ENCODE measurements at regions not wholly inside any gene's neighbourhood (a gene's known extent, or its start where the extent isn't known, plus 50 kb on each side); places are given as distances from the start of the nearest gene placed in this dataset.
"Not testable (repeated sequence)": the region's sequence is repeated elsewhere in the genome, so short reads cannot be mapped to it uniquely, and the experiment has no call there.

DNA sequence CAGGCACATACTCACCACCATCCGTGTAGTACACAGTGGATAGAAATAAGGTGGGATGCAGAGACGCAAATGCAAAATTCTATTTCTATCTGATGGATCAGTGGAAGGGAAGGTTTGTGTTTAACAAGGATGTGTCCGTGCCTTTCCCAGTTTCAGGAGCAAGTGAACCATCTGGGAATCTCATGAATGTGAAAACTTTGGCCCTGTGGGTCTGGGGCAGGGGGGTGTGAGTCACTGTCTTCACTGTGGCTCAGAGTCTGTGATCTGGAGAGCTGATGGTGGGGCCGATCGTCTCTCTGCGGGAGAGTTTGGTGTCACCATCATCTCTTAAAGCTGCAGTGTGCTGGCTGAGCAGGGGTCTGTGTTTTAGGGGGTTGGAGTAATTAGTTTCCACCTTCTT is 179.3 kb upstream of the STS start:
- Histone ChIP-seq H3K9ac (ENCODE audit: low read length) (no peak overlapping the region), H3K9me3 (ENCODE audit: low read length) (no peaks in the 10 kb centered on the region), H3K4me2 (ENCODE audit: low read depth, low read length, poor library complexity, severe bottlenecking) (no peak overlapping the region), H4K20me1 (ENCODE audit: insufficient read depth, low read depth, low read length) (no peaks in the 10 kb centered on the region), H3K36me3 (ENCODE audit: insufficient read depth, low read length) (no peaks in the 10 kb centered on the region), H3K4me1 (ENCODE audit: low read length) (no peaks in the 10 kb centered on the region), H3K4me3 (ENCODE audit: low read length) (no peak overlapping the region), H3K27ac (ENCODE audit: low read length) (no peak overlapping the region), H3K9me2 (replicated peaks; ENCODE audit: insufficient read depth, low read length) (no peaks in the 10 kb centered on the region), H3K27me3 (ENCODE audit: low read length) (no peaks in the 10 kb centered on the region), H3K79me2 (ENCODE audit: low read length) (no peaks in the 10 kb centered on the region), H2AFZ (ENCODE audit: low read length) (no peak overlapping the region)
- DNase-seq: no peak

DNA sequence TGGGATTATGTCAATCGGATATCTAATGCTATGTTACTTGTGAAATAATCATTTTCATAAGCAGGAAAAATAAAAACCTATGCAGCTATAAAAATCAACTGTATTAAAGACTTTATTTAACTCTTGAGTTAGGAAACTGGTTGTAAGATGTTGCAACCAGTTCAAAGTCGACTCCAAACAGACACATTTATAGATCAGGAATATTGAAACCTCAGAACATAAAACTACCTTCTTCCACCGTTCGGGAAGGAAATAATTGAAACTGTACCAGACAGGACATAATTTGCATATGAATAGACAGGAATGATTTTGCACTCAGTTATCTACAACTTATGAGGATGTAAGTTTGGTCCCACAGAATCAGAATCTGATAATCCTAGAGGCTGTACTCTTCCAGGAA is 181.8 kb upstream of the STS start:
- H3K79me2 ChIP-seq (ENCODE audit: low read length): no peaks in the 10 kb centered on the region
- H3K27me3 ChIP-seq (ENCODE audit: low read length): no peaks in the 10 kb centered on the region
- no peaks in the 10 kb centered on the region for H3K9me2 ChIP-seq (replicated peaks; ENCODE audit: insufficient read depth, low read length)
- H3K27ac ChIP-seq (ENCODE audit: low read length): no peak overlapping the region
- no peaks in the 10 kb centered on the region for H4K20me1 ChIP-seq (ENCODE audit: insufficient read depth, low read depth, low read length)
- no peaks in the 10 kb centered on the region for H3K4me1 ChIP-seq (ENCODE audit: low read length)
- no peaks in the 10 kb centered on the region for H3K36me3 ChIP-seq (ENCODE audit: insufficient read depth, low read length)
- no peak for DNase-seq
- H2AFZ ChIP-seq (ENCODE audit: low read length): no peak overlapping the region
- H3K4me2 ChIP-seq (ENCODE audit: low read depth, low read length, poor library complexity, severe bottlenecking): no peak overlapping the region
- H3K9ac ChIP-seq (ENCODE audit: low read length): no peak overlapping the region
- H3K9me3 ChIP-seq (ENCODE audit: low read length): no peaks in the 10 kb centered on the region
- H3K4me3 ChIP-seq (ENCODE audit: low read length): no peak overlapping the region

DNA sequence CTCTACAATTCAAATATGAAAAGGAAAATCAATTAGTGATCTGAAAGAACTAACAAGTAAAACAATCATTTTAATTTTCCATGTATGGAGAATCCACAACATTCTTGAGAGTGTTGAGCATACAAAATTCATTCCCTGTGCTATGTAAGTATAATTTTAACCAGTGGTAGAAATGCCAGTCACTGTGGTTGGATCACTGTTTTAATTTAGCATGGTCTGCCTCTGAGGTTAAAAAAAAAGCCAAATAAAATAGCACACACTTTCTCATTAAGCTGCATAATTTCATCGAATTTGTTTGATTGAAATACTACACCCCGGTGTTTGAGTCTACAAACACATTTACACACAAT is 185.5 kb upstream of the STS start:
- Histone ChIP-seq H3K4me3 (ENCODE audit: low read length) (no peak overlapping the region), H3K9ac (ENCODE audit: low read length) (no peak overlapping the region), H4K20me1 (ENCODE audit: insufficient read depth, low read depth, low read length) (no peaks in the 10 kb centered on the region), H3K27me3 (ENCODE audit: low read length) (no peaks in the 10 kb centered on the region), H3K4me2 (ENCODE audit: low read depth, low read length, poor library complexity, severe bottlenecking) (no peak overlapping the region), H3K4me1 (ENCODE audit: low read length) (no peaks in the 10 kb centered on the region), H3K27ac (ENCODE audit: low read length) (no peak overlapping the region), H2AFZ (ENCODE audit: low read length) (no peak overlapping the region), H3K9me3 (ENCODE audit: low read length) (no peaks in the 10 kb centered on the region), H3K9me2 (replicated peaks; ENCODE audit: insufficient read depth, low read length) (no peaks in the 10 kb centered on the region), H3K79me2 (ENCODE audit: low read length) (no peaks in the 10 kb centered on the region), H3K36me3 (ENCODE audit: insufficient read depth, low read length) (no peaks in the 10 kb centered on the region)
- DNase-seq: no peak

DNA sequence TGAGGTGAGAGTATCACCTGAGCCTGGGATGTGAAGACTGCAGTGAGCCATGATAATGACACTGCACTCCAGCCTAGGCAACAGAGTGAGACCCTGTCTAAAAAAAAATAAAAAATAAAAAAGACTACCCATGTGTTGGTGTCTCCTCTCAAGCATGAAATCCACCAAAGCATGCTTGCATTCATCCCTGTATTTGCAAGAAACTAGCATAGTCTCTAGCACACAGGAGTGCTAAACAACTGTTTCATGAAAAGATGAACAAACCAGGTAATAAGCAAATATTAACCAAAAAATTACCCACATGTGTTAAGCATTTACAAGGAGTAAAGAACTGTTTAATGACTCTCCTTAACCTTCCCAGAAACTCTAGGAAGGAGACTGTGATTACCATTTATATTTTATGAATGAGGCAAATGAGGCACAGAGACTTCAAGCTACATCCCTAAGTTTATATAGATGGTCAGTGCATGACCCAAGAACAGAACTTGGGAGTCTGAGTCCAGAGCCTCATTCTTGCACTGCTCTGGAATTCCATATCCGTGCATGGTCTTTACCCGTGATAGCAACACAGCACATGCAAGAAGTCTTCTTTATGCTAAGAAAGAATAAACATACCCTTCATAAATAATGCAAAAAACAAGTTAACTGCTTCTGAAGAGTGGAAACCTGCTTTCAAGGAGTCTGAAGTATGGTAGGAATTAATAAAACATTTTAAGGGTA is 186.1 kb upstream of the STS start:
- no peak overlapping the region for H3K9ac ChIP-seq (ENCODE audit: low read length)
- DNase-seq: no peak
- H3K36me3 ChIP-seq (ENCODE audit: insufficient read depth, low read length): no peaks in the 10 kb centered on the region
- no peak overlapping the region for H2AFZ ChIP-seq (ENCODE audit: low read length)
- H3K4me1 ChIP-seq (ENCODE audit: low read length): no peaks in the 10 kb centered on the region
- no peaks in the 10 kb centered on the region for H3K27me3 ChIP-seq (ENCODE audit: low read length)
- no peak overlapping the region for H3K4me2 ChIP-seq (ENCODE audit: low read depth, low read length, poor library complexity, severe bottlenecking)
- no peak overlapping the region for H3K4me3 ChIP-seq (ENCODE audit: low read length)
- H4K20me1 ChIP-seq (ENCODE audit: insufficient read depth, low read depth, low read length): no peaks in the 10 kb centered on the region
- no peak overlapping the region for H3K27ac ChIP-seq (ENCODE audit: low read length)
- no peaks in the 10 kb centered on the region for H3K9me2 ChIP-seq (replicated peaks; ENCODE audit: insufficient read depth, low read length)
- no peaks in the 10 kb centered on the region for H3K79me2 ChIP-seq (ENCODE audit: low read length)
- no peaks in the 10 kb centered on the region for H3K9me3 ChIP-seq (ENCODE audit: low read length)

DNA sequence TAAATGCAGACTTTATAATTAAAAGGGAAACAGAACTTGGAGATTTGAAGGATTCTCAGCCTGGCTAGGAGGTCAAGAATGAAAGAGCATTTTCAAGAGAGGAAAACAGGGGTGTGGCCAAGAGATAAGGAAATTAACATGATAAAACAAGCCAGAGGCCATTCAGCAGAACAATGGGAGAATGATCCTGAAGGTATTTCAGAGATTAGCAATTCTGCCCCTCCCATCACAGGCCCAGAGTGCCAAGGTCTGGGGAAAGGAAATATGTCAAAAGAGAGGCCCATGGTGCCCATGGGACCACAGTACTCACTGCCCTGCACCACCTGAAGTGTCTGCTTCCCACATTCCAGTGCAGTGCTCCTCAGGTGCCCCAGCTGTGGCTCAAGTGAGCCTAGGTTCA is 188.5 kb upstream of the STS start:
- Histone ChIP-seq H3K79me2 (ENCODE audit: low read length) (no peaks in the 10 kb centered on the region), H3K27ac (ENCODE audit: low read length) (no peak overlapping the region), H2AFZ (ENCODE audit: low read length) (no peak overlapping the region)

DNA sequence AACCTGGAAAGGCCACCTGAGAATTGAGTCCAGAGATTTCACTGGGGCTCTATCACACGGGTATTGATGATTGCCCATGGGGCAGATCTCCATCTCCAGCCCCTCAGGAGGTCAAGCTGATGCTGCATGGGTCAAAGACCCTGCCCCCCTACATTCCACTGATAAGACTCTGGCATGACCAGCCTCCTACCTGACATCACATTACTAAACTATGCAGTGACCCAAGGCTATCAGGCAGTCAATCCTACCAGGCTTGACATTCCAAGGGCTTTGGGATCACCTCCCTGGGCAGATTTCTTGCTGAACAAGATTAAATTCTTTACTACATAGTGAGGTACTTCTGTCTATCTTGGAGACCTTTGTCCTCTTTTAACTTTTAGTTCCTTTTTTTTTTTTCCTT is 192.7 kb upstream of the STS start:
- no peak overlapping the region for H3K4me2 ChIP-seq (ENCODE audit: low read depth, low read length, poor library complexity, severe bottlenecking)
- H3K9me2 ChIP-seq (replicated peaks; ENCODE audit: insufficient read depth, low read length): no peaks in the 10 kb centered on the region
- H4K20me1 ChIP-seq (ENCODE audit: insufficient read depth, low read depth, low read length): no peaks in the 10 kb centered on the region
- no peaks in the 10 kb centered on the region for H3K9me3 ChIP-seq (ENCODE audit: low read length)
- no peak for DNase-seq
- H3K27me3 ChIP-seq (ENCODE audit: low read length): no peaks in the 10 kb centered on the region
- peaks cover 5% of the 10 kb centered on the region; the same call in 1 of the 2 replicates for H3K36me3 ChIP-seq (ENCODE audit: insufficient read depth, low read length)
- no peak overlapping the region for H2AFZ ChIP-seq (ENCODE audit: low read length)
- H3K79me2 ChIP-seq (ENCODE audit: low read length): no peaks in the 10 kb centered on the region
- no peak overlapping the region for H3K27ac ChIP-seq (ENCODE audit: low read length)
- no peak overlapping the region for H3K4me3 ChIP-seq (ENCODE audit: low read length)
- H3K9ac ChIP-seq (ENCODE audit: low read length): no peak overlapping the region
- H3K4me1 ChIP-seq (ENCODE audit: low read length): peaks cover 6% of the 10 kb centered on the region

More for the DNA sequence above, 188.5 kb upstream of the STS start:
- no peaks in the 10 kb centered on the region for H3K9me3 ChIP-seq (ENCODE audit: low read length)
- H3K36me3 ChIP-seq (ENCODE audit: insufficient read depth, low read length): no peaks in the 10 kb centered on the region
- H4K20me1 ChIP-seq (ENCODE audit: insufficient read depth, low read depth, low read length): no peaks in the 10 kb centered on the region
- DNase-seq: no peak
- H3K9ac ChIP-seq (ENCODE audit: low read length): no peak overlapping the region
- peaks cover 6% of the 10 kb centered on the region for H3K4me1 ChIP-seq (ENCODE audit: low read length)
- H3K9me2 ChIP-seq (replicated peaks; ENCODE audit: insufficient read depth, low read length): no peaks in the 10 kb centered on the region
- no peak overlapping the region for H3K4me3 ChIP-seq (ENCODE audit: low read length)
- no peak overlapping the region for H3K4me2 ChIP-seq (ENCODE audit: low read depth, low read length, poor library complexity, severe bottlenecking)
- H3K27me3 ChIP-seq (ENCODE audit: low read length): no peaks in the 10 kb centered on the region

DNA sequence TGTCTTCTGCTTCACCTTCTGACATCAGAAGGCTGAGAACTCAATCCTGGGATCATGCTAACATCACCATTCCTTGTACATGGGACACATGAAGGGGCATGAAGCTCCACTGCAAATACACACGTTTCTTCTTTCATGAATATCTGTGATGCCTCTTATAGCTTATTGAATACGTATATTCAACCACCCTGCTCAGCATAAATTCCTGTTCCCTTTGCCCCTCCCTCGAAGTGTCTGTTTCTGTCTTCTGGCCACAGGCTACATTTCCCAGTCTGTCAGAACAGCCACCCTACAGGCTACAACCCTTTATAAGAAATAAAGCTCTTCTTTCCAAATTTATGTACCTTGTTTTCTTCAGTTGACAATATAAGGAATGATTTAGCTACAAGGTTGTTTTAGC is 201.3 kb upstream of the STS start:
- Histone ChIP-seq H3K4me3 (ENCODE audit: low read length) (no peak overlapping the region), H3K36me3 (ENCODE audit: insufficient read depth, low read length) (no peaks in the 10 kb centered on the region), H3K79me2 (ENCODE audit: low read length) (no peaks in the 10 kb centered on the region), H3K9me3 (ENCODE audit: low read length) (no peaks in the 10 kb centered on the region), H2AFZ (ENCODE audit: low read length) (no peak overlapping the region), H3K9ac (ENCODE audit: low read length) (no peak overlapping the region), H3K27ac (ENCODE audit: low read length) (no peak overlapping the region), H3K27me3 (ENCODE audit: low read length) (no peaks in the 10 kb centered on the region), H4K20me1 (ENCODE audit: insufficient read depth, low read depth, low read length) (no peaks in the 10 kb centered on the region), H3K9me2 (replicated peaks; ENCODE audit: insufficient read depth, low read length) (no peaks in the 10 kb centered on the region), H3K4me1 (ENCODE audit: low read length) (peaks cover 9% of the 10 kb centered on the region), H3K4me2 (ENCODE audit: low read depth, low read length, poor library complexity, severe bottlenecking) (no peak overlapping the region)
- DNase-seq: no peak

DNA sequence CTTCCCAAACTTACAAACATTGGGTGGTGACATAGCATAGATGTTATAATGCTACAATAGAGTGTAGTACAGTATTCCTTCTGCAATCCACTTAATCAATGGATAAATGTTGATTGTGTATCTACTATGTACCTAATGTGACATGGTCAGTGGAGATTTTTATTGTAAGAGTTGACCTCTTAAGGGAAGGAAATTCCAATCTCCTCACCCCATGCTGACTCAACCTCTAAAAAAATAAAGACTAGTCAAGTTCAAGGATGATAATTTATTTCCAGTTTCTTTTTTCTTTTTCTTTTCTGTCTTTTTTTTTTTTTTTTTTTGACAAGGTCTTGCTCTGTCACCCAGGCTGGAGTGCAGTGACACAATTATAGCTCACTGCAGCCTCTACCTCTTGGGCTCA is 206.5 kb upstream of the STS start:
- Histone ChIP-seq H3K9me3 (ENCODE audit: low read length) (0 out of 2 replicates have a peak, but pooled peaks cover 2% of the 10 kb centered on the region), H3K36me3 (ENCODE audit: insufficient read depth, low read length) (no peaks in the 10 kb centered on the region; the same call in 1 of the 2 replicates), H3K9me2 (replicated peaks; ENCODE audit: insufficient read depth, low read length) (no peaks in the 10 kb centered on the region), H3K27me3 (ENCODE audit: low read length) (no peaks in the 10 kb centered on the region), H3K79me2 (ENCODE audit: low read length) (no peaks in the 10 kb centered on the region), H3K4me2 (ENCODE audit: low read depth, low read length, poor library complexity, severe bottlenecking) (no peak overlapping the region), H3K27ac (ENCODE audit: low read length) (no peak overlapping the region), H4K20me1 (ENCODE audit: insufficient read depth, low read depth, low read length) (no peaks in the 10 kb centered on the region), H3K4me3 (ENCODE audit: low read length) (no peak overlapping the region), H3K4me1 (ENCODE audit: low read length) (peaks cover 9% of the 10 kb centered on the region), H3K9ac (ENCODE audit: low read length) (no peak overlapping the region), H2AFZ (ENCODE audit: low read length) (no peak overlapping the region)
- no peak for DNase-seq

DNA sequence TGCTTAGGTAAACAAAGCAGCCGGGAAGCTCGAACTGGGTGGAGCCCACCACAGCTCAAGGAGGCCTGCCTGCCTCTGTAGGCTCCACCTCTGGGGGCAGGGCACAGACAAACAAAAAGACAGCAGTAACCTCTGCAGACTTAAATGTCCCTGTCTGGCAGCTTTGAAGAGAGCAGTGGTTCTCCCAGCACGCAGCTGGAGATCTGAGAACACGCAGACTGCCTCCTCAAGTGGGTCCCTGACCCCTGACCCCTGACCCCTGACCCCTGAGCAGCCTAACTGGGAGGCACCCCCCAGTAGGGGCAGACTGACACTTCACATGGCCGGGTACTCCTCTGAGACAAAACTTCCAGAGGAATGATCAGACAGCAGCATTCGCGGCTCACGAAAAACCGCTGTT is 214.6 kb upstream of the STS start:
- H2AFZ ChIP-seq (ENCODE audit: low read length); H3K4me2 ChIP-seq (ENCODE audit: low read depth, low read length, poor library complexity, severe bottlenecking); H3K36me3 ChIP-seq (ENCODE audit: insufficient read depth, low read length); H3K4me1 ChIP-seq (ENCODE audit: low read length); H3K9me3 ChIP-seq (ENCODE audit: low read length); DNase-seq; H3K27ac ChIP-seq (ENCODE audit: low read length); H4K20me1 ChIP-seq (ENCODE audit: insufficient read depth, low read depth, low read length); H3K9me2 ChIP-seq (replicated peaks; ENCODE audit: insufficient read depth, low read length); H3K27me3 ChIP-seq (ENCODE audit: low read length); H3K79me2 ChIP-seq (ENCODE audit: low read length); H3K9ac ChIP-seq (ENCODE audit: low read length); H3K4me3 ChIP-seq (ENCODE audit: low read length): not testable (repeated sequence)
